BE2C (cell line): ENCODE measurements at regions not wholly inside any gene's neighbourhood (a gene's known extent, or its start where the extent isn't known, plus 50 kb on each side); places are given as distances from the start of the nearest gene placed in this dataset.

Experiments used
- DNase-seq: peaks from one replicate; pipeline ENCODE4 v3.0.0-alpha.2; 2020
- H3K27me3 ChIP-seq: fragments of 250-450 bp; sonication (Bioruptor Pico); 2 replicates; pipeline ENCODE4 v1.5.1; 2020; ENCODE audit warnings: mild to moderate bottlenecking
- H3K36me3 ChIP-seq: fragments of 250-450 bp; sonication (Bioruptor Pico); 2 replicates; pipeline ENCODE4 v1.5.1; 2020; ENCODE audit warnings: mild to moderate bottlenecking
- H3K4me1 ChIP-seq: fragments of 250-450 bp; sonication (Bioruptor Pico); 2 replicates; pipeline ENCODE4 v1.5.1; 2020
- H3K4me3 ChIP-seq: 2 replicates; pipeline ENCODE4 v1.5.1; 2011; ENCODE audit warnings: low read depth, low read length
- H3K9me3 ChIP-seq: fragments of 250-450 bp; sonication (Bioruptor Pico); 2 replicates; pipeline ENCODE4 v1.5.1; 2020
- TF ChIP-seq, protein P1 (sequence below): IDR thresholded peaks from 2 replicates; pipeline ENCODE4 v1.5.1; 2012; ENCODE audit warnings: mild to moderate bottlenecking, low read depth, low read length

DNA sequence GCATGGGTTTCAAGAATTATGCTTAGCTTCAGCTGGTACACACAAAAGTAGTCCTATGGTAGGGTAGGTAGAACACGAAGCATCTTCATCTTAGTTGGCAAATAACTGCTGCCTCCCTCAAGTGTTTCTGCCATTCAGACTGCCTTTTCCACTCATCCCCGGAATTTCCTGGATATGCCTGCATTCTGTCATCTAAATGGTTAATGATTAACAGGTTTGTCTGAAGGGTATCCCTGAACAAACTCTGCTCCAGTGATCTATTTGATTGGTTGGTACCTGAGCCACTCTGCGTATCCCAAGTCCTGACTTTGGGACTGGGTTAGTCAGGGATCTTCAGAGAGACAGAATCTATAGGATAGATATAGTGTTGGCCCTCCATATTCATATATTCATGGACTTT lies 272.3 kb upstream of the RAG2 start:
- TF ChIP-seq, protein P1, sequence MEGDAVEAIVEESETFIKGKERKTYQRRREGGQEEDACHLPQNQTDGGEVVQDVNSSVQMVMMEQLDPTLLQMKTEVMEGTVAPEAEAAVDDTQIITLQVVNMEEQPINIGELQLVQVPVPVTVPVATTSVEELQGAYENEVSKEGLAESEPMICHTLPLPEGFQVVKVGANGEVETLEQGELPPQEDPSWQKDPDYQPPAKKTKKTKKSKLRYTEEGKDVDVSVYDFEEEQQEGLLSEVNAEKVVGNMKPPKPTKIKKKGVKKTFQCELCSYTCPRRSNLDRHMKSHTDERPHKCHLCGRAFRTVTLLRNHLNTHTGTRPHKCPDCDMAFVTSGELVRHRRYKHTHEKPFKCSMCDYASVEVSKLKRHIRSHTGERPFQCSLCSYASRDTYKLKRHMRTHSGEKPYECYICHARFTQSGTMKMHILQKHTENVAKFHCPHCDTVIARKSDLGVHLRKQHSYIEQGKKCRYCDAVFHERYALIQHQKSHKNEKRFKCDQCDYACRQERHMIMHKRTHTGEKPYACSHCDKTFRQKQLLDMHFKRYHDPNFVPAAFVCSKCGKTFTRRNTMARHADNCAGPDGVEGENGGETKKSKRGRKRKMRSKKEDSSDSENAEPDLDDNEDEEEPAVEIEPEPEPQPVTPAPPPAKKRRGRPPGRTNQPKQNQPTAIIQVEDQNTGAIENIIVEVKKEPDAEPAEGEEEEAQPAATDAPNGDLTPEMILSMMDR = no peak
- no peaks in the 10 kb centered on the region for H3K4me1 ChIP-seq
- DNase-seq = no peak
- H3K27me3 ChIP-seq = no peaks in the 10 kb centered on the region
- H3K9me3 ChIP-seq = no peaks in the 10 kb centered on the region
- no peak overlapping the region for H3K4me3 ChIP-seq
- no peaks in the 10 kb centered on the region for H3K36me3 ChIP-seq

DNA sequence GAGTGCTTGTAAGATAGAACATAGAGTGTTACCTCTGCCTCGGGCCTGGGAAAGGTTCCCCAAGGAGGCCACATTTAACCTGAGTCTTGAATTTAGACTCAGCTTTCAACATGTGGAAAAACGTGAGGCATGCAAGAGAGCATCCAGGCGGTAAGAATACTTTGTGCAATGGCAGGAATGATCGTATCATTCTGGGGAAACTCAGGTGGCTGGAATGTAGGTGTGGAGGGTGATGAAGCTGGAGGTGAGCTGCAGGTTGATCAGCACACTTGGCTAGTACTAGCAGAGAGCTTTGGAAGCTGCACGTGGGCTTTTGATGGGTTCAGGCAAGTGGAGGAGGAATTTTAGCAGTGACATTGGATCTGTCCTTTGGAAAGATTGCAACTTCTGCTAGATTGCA lies 270.3 kb upstream of the RAG2 start:
- H3K4me3 ChIP-seq = no peak overlapping the region
- H3K36me3 ChIP-seq = no peaks in the 10 kb centered on the region
- DNase-seq = no peak
- H3K9me3 ChIP-seq = no peaks in the 10 kb centered on the region
- no peaks in the 10 kb centered on the region for H3K4me1 ChIP-seq
- TF ChIP-seq, protein P1 = no peak
- no peaks in the 10 kb centered on the region for H3K27me3 ChIP-seq

DNA sequence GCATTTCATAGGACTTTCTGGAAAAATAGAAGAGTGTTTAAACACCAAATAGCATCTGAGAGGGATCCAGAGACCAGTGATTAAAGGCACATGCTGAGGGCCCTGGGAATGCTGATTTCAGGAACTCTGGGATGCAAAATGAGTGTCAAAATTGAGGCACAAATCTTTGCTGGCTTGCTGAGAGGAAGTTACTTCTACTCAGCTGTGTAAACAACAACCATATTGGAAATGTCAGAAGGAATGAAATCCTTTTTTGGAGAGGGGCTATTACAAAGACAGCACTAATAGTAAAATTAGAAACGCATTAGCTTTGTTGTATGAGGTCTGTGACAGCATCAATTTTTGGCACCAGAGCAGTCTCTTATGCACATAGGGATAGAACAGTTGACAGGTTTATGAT lies 267.8 kb upstream of the RAG2 start:
- DNase-seq = no peak
- H3K9me3 ChIP-seq = no peaks in the 10 kb centered on the region
- H3K36me3 ChIP-seq = no peaks in the 10 kb centered on the region
- TF ChIP-seq, protein P1 = no peak
- H3K4me1 ChIP-seq = no peaks in the 10 kb centered on the region
- H3K4me3 ChIP-seq = no peak overlapping the region
- no peaks in the 10 kb centered on the region for H3K27me3 ChIP-seq

DNA sequence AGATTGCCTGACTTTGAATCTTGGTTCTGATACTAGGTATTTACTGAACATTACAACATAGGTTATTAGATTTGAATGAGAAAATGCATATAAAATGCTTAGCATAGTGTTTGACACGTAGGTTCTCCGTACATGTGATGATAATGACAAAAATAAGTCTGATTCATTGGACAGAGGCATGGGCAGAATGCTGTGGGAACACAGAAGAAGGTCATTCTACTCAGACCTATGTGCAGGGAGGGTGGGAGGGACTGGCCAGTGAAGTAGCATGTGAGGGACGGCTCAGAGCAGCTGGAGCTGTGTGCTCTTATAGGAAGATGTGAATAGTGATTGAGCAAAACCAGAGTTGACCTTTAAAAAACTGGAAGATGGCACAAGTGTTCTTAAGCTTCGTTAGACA lies 256.8 kb upstream of the RAG2 start:
- H3K4me3 ChIP-seq = no peak overlapping the region
- DNase-seq = no peak

DNA sequence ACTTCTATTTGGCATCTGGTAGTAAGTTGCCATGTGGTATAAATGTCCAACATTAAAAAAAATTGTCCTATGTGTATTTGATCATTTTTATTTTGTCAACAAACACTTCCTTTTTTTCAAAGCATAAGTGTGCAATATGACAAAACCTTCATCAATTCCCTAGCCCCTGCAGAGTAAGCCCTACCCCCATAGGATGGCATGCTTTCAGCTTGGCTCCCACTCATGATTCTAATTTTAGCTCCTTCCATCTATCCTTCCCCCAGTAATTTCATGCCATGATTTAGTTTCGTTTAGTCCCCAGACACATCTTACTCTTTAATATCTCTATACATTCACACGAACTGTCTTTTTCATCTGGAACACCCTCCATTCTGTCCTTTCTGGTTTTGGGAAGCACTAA lies 250.6 kb upstream of the RAG2 start:
- H3K4me1 ChIP-seq = no peaks in the 10 kb centered on the region
- no peak overlapping the region for H3K4me3 ChIP-seq
- no peaks in the 10 kb centered on the region for H3K36me3 ChIP-seq
- no peaks in the 10 kb centered on the region for H3K9me3 ChIP-seq
- H3K27me3 ChIP-seq = no peaks in the 10 kb centered on the region
- TF ChIP-seq, protein P1 = no peak
- no peak for DNase-seq

More for the DNA sequence above, 256.8 kb upstream of the RAG2 start:
- H3K4me1 ChIP-seq = no peaks in the 10 kb centered on the region
- no peaks in the 10 kb centered on the region for H3K36me3 ChIP-seq
- TF ChIP-seq, protein P1 = no peak
- no peaks in the 10 kb centered on the region for H3K9me3 ChIP-seq
- no peaks in the 10 kb centered on the region for H3K27me3 ChIP-seq

DNA sequence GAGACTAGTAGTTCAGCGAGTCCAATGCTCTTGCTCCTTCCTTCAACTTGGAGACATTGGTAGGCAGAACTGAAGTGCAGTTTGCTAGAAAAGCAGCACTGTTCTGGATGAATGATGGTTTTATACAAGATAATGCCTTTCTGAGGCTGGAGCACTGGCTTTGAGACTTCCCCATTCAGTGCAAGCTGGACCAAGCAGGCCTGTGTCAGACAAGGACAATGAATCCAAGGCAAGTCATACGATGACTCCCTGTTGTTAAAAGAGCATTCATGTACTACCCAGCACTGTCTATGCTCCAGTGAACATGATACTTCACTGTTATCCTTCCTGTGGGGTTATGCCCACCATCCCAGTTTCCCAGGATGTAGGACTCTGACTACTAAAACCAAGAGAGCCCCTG lies 242.3 kb upstream of the RAG2 start:
- Histone ChIP-seq H3K4me1 (no peaks in the 10 kb centered on the region), H3K9me3 (no peaks in the 10 kb centered on the region), H3K36me3 (no peaks in the 10 kb centered on the region), H3K27me3 (no peaks in the 10 kb centered on the region), H3K4me3 (no peak overlapping the region)
- DNase-seq = no peak
- TF ChIP-seq, protein P1 = no peak
